OCI-LY7 (cell line): ENCODE measurements at regions not wholly inside any gene's neighbourhood (a gene's known extent, or its start where the extent isn't known, plus 50 kb on each side); places are given as distances from the start of the nearest gene placed in this dataset.

Source experiments
- EZH2phosphoT487 ChIP-seq: fragments of 200-600 bp; sonication (generic); IDR thresholded peaks from 2 replicates; pipeline ENCODE4 v1.6.1; 2018; ENCODE audit warnings: low read depth, borderline replicate concordance, mild to moderate bottlenecking, mixed run types, antibody characterized with exemption, low read length, moderate library complexity, mixed read lengths
- TF ChIP-seq, protein P1 (sequence below): fragments of 200-600 bp; sonication (generic); conservative IDR thresholded peaks from 2 replicates; pipeline ENCODE4 v1.5.1; 2014; ENCODE audit warnings: mild to moderate bottlenecking, antibody characterized with exemption, low read length, moderate library complexity, mixed read lengths

DNA sequence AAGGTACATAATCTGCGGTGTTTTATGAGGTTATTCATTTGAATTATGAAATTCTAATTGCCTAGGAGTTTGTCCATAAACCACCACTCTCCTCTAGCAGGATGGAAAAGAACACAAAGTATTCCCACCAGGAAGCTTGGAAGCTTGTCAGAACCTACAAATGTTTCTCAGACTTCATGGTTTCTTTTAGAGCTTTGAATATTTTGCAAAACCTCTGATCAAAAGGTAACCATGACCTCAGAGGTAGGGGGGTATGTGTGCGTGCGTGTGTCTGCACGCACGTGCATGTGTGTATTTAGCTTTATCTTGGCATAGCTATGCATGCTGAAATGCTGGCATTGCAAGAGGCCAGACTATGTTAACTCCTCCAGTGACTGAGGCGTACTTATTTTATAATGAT is 847.0 kb downstream of the TLE1 start:
- TF ChIP-seq, protein P1, sequence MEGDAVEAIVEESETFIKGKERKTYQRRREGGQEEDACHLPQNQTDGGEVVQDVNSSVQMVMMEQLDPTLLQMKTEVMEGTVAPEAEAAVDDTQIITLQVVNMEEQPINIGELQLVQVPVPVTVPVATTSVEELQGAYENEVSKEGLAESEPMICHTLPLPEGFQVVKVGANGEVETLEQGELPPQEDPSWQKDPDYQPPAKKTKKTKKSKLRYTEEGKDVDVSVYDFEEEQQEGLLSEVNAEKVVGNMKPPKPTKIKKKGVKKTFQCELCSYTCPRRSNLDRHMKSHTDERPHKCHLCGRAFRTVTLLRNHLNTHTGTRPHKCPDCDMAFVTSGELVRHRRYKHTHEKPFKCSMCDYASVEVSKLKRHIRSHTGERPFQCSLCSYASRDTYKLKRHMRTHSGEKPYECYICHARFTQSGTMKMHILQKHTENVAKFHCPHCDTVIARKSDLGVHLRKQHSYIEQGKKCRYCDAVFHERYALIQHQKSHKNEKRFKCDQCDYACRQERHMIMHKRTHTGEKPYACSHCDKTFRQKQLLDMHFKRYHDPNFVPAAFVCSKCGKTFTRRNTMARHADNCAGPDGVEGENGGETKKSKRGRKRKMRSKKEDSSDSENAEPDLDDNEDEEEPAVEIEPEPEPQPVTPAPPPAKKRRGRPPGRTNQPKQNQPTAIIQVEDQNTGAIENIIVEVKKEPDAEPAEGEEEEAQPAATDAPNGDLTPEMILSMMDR = no peak
- no peak for TF ChIP-seq EZH2phosphoT487
